ENCODE measurements at regions not wholly inside any gene's neighbourhood (a gene's known extent, or its start where the extent isn't known, plus 50 kb on each side); places are given as distances from the start of the nearest gene placed in this dataset.

GRCh38 chr5:142498298-142498697 lies 173.5 kb upstream of the SPRY4 start:
- POLR2A ChIA-PET, result no interaction called here

GRCh38 chr5:142495531-142495930 lies 170.7 kb upstream of the SPRY4 start:
- no peak overlapping the region for H3K27ac ChIP-seq (ENCODE audit: low read length in 2 of 2)
- H3K4me3 ChIP-seq (ENCODE audit: control extremely low read depth in 1 of 5, extremely low read depth in 1 of 5, insufficient read depth in 1 of 5, low read depth in 2 of 5, low read length in 4 of 5), result no peak overlapping the region
- no peak overlapping the region for H2AFZ ChIP-seq (ENCODE audit: insufficient read depth, low read depth, low read length, poor library complexity, severe bottlenecking)
- CTCF ChIA-PET, result no interaction called here
- H3K9me3 ChIP-seq (ENCODE audit: control extremely low read depth in 1 of 3, control insufficient read depth in 2 of 3, insufficient read depth in 1 of 3, low read length in 2 of 3), result no peaks in the 10 kb centered on the region
- no peaks in the 10 kb centered on the region for H3K4me1 ChIP-seq (ENCODE audit: control insufficient read depth in 2 of 2, insufficient read depth in 2 of 2, low read length in 2 of 2)
- Mint-ChIP-seq H3K4me1 (peaks cover 3% of the 10 kb centered on the region), H3K9me3 (ENCODE audit: insufficient read depth) (no peaks in the 10 kb centered on the region), H3K4me3 (no peak overlapping the region), H3K27ac (no peak overlapping the region), H3K27me3 (peaks cover 9% of the 10 kb centered on the region)
- ATAC-seq (ENCODE audit: low read depth), result no peak
- no peak for DNase-seq
- TF ChIP-seq CTCF (IDR thresholded peaks at IDR 0.05) (no peak), EZH2 (IDR thresholded peaks at IDR 0.05; ENCODE audit: borderline replicate concordance, insufficient read depth, low read depth, low read length, poor library complexity, severe bottlenecking) (no peak)
- no peaks in the 10 kb centered on the region for H3K36me3 ChIP-seq (replicated peaks in 1 of 2; ENCODE audit: control extremely low read depth in 1 of 2, control insufficient read depth in 1 of 2, extremely low read depth in 1 of 2, insufficient read depth in 2 of 2, low read length in 1 of 2)
- no peaks in the 10 kb centered on the region for H3K27me3 ChIP-seq (replicated peaks in 1 of 4; ENCODE audit: control extremely low read depth in 1 of 4, control insufficient read depth in 3 of 4, insufficient read depth in 4 of 4, low read length in 3 of 4)
- intact Hi-C loops (cut with micrococcal nuclease), result no loop called here
- no CpG with 5 or more reads among the region's 2 CpGs for WGBS (ENCODE audit: insufficient coverage)
- H3K4me2 ChIP-seq (replicated peaks; ENCODE audit: low read depth, low read length, poor library complexity, severe bottlenecking), result no peak overlapping the region
- no peak overlapping the region for H3K9ac ChIP-seq (ENCODE audit: low read length)
- no peaks in the 10 kb centered on the region for H3K79me2 ChIP-seq (ENCODE audit: control insufficient read depth, insufficient read depth, low read length)
- POLR2A ChIA-PET, result no interaction called here
- H4K20me1 ChIP-seq (ENCODE audit: control insufficient read depth, insufficient read depth, low read length, poor library complexity, severe bottlenecking), result no peaks in the 10 kb centered on the region

More at GRCh38 chr5:142498298-142498697, 173.5 kb upstream of the SPRY4 start:
- H3K27ac ChIP-seq (ENCODE audit: low read length in 2 of 2), result no peak overlapping the region
- intact Hi-C loops (cut with micrococcal nuclease), result no loop called here
- no peaks in the 10 kb centered on the region for H3K36me3 ChIP-seq (replicated peaks in 1 of 2; ENCODE audit: control extremely low read depth in 1 of 2, control insufficient read depth in 1 of 2, extremely low read depth in 1 of 2, insufficient read depth in 2 of 2, low read length in 1 of 2)
- no peak overlapping the region for H3K9ac ChIP-seq (ENCODE audit: low read length)
- no peaks in the 10 kb centered on the region for H4K20me1 ChIP-seq (ENCODE audit: control insufficient read depth, insufficient read depth, low read length, poor library complexity, severe bottlenecking)
- Mint-ChIP-seq H3K27me3 (peaks cover 20% of the 10 kb centered on the region), H3K9me3 (ENCODE audit: insufficient read depth) (no peaks in the 10 kb centered on the region), H3K4me3 (no peak overlapping the region), H3K4me1 (no peaks in the 10 kb centered on the region), H3K27ac (no peak overlapping the region)
- 71% methylated on average over 3 of the region's 3 CpGs for WGBS (ENCODE audit: insufficient coverage)
- H3K9me3 ChIP-seq (ENCODE audit: control extremely low read depth in 1 of 3, control insufficient read depth in 2 of 3, insufficient read depth in 1 of 3, low read length in 2 of 3), result no peaks in the 10 kb centered on the region
- TF ChIP-seq EZH2 (IDR thresholded peaks at IDR 0.05; ENCODE audit: borderline replicate concordance, insufficient read depth, low read depth, low read length, poor library complexity, severe bottlenecking) (no peak), CTCF (IDR thresholded peaks at IDR 0.05) (no peak)
- DNase-seq (no peak), ATAC-seq (ENCODE audit: low read depth) (no peak)
- H3K27me3 ChIP-seq (replicated peaks in 1 of 4; ENCODE audit: control extremely low read depth in 1 of 4, control insufficient read depth in 3 of 4, insufficient read depth in 4 of 4, low read length in 3 of 4), result no peaks in the 10 kb centered on the region
- no peak overlapping the region for H3K4me2 ChIP-seq (replicated peaks; ENCODE audit: low read depth, low read length, poor library complexity, severe bottlenecking)
- CTCF ChIA-PET, result no interaction called here
- H2AFZ ChIP-seq (ENCODE audit: insufficient read depth, low read depth, low read length, poor library complexity, severe bottlenecking), result no peak overlapping the region
- H3K4me1 ChIP-seq (ENCODE audit: control insufficient read depth in 2 of 2, insufficient read depth in 2 of 2, low read length in 2 of 2), result no peaks in the 10 kb centered on the region
- no peak overlapping the region for H3K4me3 ChIP-seq (ENCODE audit: control extremely low read depth in 1 of 5, extremely low read depth in 1 of 5, insufficient read depth in 1 of 5, low read depth in 2 of 5, low read length in 4 of 5)
- no peaks in the 10 kb centered on the region for H3K79me2 ChIP-seq (ENCODE audit: control insufficient read depth, insufficient read depth, low read length)
